ENCODE measurements at regions not wholly inside any gene's neighbourhood (a gene's known extent, or its start where the extent isn't known, plus 50 kb on each side); places are given as distances from the start of the nearest gene placed in this dataset.
"Not testable (repeated sequence)": the region's sequence is repeated elsewhere in the genome, so short reads cannot be mapped to it uniquely, and the experiment has no call there.

GRCh38 chr6:76774781-76775384 lies 688.4 kb downstream of the HTR1B start:
- no peak for DNase-seq (ENCODE audit: low spot score)

DNA sequence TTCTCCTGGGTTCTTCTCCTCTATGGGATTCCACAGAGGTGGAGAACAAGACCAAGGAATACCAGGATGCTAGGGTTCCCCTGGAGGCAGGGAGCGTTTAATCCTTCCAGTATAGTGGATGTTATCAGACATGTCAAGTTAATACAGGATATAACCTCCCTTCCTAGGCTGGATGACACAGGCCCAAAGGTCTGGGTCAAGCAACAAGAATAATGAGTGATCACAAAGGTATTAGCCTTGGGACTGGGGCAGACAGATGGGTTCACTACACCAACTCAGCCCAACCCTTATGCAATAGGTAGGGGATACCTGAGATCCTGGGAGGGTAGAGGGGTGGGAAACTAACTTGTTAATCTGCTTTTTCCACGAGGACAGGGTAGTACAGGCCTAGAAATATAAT lies 690.3 kb downstream of the HTR1B start:
- DNase-seq (ENCODE audit: low spot score): no peak

DNA sequence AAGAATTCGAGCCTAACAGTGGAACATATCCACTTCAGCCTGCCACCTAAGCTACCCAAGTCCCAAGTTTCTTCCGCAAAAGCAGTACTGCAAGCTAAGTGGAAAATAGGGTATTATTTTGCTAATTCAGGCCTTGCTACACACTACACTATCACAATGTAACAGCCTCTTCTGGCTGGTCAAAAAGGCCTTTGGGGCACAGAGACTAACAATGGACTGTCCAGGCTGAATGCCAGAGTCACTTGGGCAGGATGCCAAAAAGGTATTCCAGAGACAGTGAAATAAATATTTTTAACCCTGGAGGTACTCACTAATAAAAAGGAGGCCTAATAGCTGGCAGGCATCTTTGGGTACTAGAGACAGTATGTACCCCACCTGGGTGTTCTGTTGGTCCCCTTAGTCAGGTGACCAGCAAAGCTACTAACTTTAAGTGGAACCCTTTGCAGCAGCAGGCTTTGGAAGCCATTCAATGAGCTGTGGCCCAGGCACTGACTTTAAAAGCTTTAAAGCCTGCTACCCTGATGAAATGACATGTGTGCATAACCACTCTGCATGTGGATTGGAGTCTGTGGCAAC lies 692.1 kb downstream of the HTR1B start:
- no peak for DNase-seq (ENCODE audit: low spot score)

DNA sequence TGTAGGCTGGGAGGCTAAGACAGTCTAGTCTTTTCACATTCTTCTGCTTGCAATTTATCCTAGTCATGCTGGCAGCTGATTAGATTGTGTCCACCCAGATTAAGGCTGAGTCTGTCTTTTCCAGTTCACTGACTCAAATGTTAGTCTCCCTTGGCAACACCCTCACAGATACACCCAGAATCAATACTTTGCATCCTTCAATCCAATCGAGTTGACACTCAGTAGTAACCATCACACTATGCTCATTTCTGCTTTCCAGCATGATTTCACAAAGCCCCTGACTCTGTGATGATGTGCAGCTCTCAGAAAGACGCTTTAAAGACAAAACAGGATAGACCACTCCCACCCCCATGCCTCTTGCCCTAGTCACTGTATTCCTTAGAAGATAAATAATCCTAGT lies 693.0 kb downstream of the HTR1B start:
- DNase-seq (ENCODE audit: low spot score): no peak

- DNase-seq (ENCODE audit: low spot score): no peak
Measured at GRCh38 chr6:76768556-76768955, 694.7 kb downstream of the HTR1B start.

DNA sequence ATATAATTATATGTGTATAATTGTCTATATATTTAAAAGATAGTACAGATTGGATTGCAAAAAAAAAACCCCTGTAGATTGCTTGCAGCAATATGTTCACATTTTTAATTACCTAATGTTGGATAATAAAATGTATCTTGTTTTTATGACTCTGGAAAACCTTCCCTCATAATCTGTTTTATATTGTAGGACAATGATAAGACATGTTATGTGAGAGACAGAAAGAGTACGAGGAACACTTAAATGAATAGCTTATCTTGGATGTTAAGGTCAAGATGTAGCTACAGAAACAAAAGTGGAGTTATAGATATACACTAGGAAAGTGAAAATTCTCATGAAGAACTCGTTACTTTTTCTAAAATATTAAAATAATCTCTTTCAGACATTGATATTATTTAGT lies 691.6 kb upstream of the IMPG1 start:
- DNase-seq (ENCODE audit: low spot score): no peak

DNA sequence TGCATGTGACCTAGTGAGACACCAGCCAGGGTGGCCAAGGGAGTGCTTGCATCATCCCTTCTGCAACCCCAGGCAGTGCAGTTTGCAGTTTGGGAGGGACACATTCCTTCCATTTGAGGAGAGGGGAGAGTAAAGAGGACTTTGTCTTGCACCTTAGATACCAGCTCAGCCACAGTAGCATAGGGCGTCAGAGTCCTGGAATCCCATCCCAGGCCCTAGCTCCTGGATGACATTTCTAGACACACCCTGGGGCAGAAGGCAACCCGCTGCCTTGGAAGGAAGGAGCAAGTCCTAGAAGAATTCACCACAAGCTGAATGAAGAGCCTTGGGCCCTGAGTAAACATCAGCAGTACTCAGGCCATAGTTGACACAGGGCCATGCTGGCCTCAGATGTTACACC lies 680.4 kb upstream of the IMPG1 start:
- DNase-seq (ENCODE audit: low spot score): no peak

DNA sequence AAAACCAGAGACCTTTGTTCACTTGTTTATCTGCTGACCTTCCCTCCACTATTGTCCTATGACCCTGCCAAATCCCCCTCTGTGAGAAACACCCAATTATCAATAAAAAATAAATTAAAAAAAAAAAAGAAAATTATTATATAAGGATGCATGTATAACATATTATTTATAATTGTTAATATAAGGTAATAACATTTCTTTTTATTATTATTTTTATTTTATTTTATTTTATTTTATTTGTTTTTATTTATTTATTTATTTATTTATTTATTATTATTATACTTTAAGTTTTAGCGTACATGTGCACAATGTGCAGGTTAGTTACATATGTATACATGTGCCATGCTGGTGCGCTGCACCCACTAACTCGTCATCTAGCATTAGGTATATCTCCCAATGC lies 672.9 kb upstream of the IMPG1 start:
- DNase-seq (ENCODE audit: low spot score): not testable (repeated sequence)

- DNase-seq (ENCODE audit: low spot score): not testable (repeated sequence)
Measured at GRCh38 chr6:76744151-76744720, 671.8 kb upstream of the IMPG1 start.

- no peak for DNase-seq (ENCODE audit: low spot score)
Measured at GRCh38 chr6:76742919-76743318, 670.5 kb upstream of the IMPG1 start.

DNA sequence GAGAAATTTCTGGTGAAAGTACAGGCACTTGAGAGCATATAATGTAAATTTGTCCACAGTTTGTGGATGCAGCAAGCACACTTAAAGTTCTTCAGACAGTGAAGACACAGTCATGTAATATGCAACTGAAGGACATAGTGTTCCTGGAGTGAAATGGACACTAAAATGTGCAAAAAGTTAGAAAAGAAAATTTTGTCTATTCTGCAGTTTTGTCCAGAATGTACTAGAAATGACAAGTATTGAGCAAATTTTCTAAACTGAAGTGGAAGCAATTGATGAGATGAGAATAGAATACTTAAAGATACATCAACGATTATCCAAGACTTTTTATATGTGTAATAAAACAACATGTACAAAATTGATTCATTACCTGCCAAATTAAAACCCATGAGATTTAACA lies 647.0 kb upstream of the IMPG1 start:
- no peak for DNase-seq (ENCODE audit: low spot score)

DNA sequence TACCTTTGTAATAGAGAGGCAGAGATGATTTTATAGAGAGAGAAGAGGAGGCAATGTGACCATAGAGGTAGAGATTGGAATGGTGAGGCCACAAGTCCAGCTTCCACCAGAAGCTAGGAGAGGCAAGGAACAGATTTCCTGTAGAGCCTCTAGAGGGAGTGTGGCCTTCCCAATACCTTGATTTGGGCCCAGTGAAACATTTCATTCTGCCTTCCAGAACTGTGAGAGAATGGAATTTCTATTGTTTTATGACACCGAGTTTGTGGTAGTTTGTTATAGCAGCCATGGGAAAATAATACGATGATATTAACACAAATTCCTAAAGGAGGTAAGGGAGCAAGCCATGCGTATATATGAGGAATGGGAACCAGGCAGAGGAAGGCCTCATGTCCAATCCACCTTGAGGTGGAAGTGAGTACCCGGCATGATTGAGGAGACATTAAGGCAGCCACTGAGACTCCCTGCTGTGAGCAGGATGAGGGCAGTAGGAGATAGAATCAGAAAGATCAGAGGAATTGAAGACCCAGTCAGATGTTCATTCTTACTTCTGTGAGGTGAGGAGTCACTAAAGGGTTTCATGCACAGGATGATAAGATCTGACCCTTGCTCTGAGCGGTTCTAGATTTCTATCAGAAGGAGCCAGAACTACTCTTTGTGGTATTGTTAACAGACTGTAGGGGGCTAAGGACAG lies 636.3 kb upstream of the IMPG1 start:
- DNase-seq (ENCODE audit: low spot score): no peak

- no peak for DNase-seq (ENCODE audit: low spot score)
Measured at GRCh38 chr6:76707630-76708029, 635.2 kb upstream of the IMPG1 start.

DNA sequence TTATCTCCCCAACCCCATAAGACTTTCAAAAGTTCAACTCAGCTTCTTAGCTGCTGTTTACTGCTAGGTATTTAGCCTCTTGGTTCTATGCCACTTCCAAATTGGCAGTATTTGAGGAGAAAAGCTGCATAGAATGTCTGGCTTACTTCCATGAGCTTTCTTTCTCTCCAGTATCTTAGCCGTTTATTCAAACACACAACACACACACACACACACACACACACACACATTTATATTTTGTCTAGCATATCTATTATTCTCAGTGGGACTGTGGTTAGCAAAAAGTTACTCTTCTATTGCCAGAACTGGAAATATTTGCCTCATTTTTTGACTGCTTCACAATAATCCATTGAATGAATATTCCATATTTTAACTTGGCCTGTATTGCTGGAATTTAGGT lies 634.2 kb upstream of the IMPG1 start:
- DNase-seq (ENCODE audit: low spot score): no peak

- no peak for DNase-seq (ENCODE audit: low spot score)
Measured at GRCh38 chr6:76706086-76706485, 633.6 kb upstream of the IMPG1 start.

GRCh38 chr6:76703786-76704185 lies 631.3 kb upstream of the IMPG1 start:
- no peak for DNase-seq (ENCODE audit: low spot score)

DNA sequence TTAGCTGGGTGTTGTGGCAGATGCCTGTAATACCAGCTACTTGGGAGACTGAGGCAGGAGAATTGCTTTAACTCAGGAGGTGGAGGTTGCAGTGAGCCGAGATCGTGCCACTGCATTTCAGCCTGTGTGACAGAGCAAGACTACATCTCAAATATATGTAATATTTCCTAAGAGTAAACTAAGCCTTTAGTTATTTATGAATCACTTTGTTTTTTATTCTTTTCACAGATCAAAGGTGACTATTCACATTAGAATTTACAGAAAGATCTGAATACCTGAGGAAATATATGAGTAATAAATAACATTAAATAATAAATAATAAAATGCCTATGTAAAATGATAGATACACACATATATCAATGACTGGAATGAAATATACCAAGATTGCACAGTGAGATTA lies 630.8 kb upstream of the IMPG1 start:
- no peak for DNase-seq (ENCODE audit: low spot score)

GRCh38 chr6:76702187-76702586 lies 629.7 kb upstream of the IMPG1 start:
- DNase-seq (ENCODE audit: low spot score): no peak

DNA sequence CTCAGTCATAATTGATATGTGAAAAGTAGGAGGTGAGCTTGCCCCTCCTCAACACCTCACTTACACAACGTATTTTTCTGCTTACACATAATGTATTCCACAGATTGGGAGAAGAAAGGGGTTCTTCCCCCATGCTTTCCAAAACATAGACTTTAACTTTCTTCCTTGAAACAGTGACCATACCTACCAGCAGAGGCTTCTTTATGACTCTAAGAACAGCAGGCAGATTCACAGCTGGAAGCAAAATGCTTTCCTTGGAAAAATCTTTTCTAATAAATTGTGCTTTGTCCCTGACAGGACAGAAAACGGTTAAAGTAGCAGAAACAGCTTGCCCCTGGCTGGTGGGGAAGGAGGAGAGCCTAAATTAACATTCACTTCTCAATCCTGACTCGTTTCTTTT lies 629.1 kb upstream of the IMPG1 start:
- DNase-seq (ENCODE audit: low spot score): no peak

GRCh38 chr6:76697585-76697984 lies 625.1 kb upstream of the IMPG1 start:
- DNase-seq (ENCODE audit: low spot score): no peak

DNA sequence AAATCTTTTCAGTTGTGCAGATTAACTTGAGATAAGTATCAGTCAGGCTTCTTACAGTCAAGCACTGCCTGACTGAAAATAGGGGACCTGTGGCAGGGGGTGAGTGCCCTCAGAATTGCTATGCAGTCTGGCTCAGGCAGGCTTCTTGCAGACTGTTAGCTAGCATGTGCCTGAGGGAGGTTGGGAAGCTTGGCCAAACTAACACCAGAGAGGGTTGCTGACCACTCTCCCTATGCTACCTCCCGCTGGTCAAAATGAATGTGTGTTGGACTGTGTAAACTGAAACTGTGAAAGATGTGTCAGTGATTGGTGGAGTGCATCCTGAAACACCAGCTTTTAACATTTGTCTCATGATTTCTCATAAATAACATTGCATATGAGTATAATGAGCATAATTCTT lies 622.3 kb upstream of the IMPG1 start:
- DNase-seq (ENCODE audit: low spot score): no peak

DNA sequence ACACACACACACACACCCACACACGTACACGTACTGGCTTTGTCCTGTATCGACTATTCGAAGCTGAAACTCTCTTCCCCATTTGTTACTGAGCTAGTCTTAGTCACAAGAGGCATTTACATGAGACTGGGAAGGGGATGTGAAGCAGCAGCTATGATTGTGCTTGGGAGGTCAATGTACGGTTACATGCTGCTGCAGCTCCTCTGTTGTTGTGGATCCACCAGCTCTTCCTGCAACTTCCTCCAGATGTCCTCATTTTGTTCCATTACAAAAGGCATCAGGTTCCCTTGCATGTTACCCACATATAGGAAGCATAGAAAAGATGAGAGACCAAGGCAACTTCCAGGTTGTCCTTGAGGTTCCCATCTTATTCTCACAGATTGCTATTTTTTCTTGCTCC lies 612.4 kb upstream of the IMPG1 start:
- DNase-seq (ENCODE audit: low spot score): no peak

DNA sequence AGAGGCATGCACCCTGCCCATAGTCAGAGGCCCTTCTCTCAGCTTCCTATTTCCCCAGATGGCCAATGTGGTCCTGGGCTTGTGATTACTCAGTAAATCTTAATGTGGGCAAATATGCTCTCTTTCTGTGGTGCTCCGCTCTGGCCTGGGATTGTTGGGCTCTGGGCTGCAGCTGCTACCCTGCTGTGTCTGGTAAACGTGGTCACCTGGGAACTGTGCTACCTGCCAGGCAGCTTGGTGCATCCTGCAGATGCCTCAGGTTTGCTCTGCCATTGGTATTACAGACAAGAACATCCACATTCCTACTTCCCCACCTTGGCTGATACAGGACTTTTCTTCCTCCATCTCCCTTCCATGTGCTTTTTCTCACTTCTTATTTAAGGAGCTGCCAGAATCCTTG lies 611.5 kb upstream of the IMPG1 start:
- DNase-seq (ENCODE audit: low spot score): no peak

DNA sequence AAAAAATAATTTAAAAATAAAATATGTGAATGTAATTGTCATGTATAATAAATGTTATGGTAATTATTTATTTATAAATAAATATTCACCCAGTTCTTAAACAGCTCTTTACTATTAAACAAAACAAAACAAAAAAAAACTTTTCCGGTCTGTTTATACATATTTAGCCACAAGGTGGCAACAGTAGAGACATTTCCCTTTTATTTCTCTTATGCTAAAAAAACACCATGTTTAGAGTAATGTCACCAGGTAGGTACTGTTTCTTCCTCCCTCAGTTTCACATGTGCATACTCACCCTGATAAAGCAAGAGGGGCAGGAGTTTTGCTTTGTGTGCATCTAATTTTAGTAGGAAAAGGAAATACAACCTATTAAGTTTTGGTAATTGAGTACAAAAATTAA lies 610.4 kb upstream of the IMPG1 start:
- DNase-seq (ENCODE audit: low spot score): no peak
